Lung (tissue), 11 donors: ENCODE measurements at regions not wholly inside any gene's neighbourhood (a gene's known extent, or its start where the extent isn't known, plus 50 kb on each side); places are given as distances from the start of the nearest gene placed in this dataset.

Experiments used
- ATAC-seq: fragments of 200-7000 bp; cut with Tn5 transposase; one replicate; pipeline ENCODE4 v1.9.1; 2020; ENCODE audit warnings: moderate number of reproducible peaks; ENCODE audit not compliant: insufficient read depth, low FRiP score
- DNase-seq, 3 donors: peaks; one replicate each; pipeline ENCODE4 v3.0.0-alpha.2; 2013 to 2017
- H3K27ac ChIP-seq, 2 donors: one replicate each; pipeline ENCODE4 v1.5.1; 2013; ENCODE audit warnings: mild to moderate bottlenecking in 2 of 2, moderate library complexity in 2 of 2, control low read depth in 1 of 2, inconsistent platforms in 1 of 2, low read depth in 1 of 2, low read length in 1 of 2
- H3K27me3 ChIP-seq, 3 donors: one replicate each; pipeline ENCODE4 v1.5.1; 2013; ENCODE audit warnings: low read length in 2 of 3; ENCODE audit not compliant: control insufficient read depth in 3 of 3, insufficient read depth in 3 of 3
- H3K36me3 ChIP-seq, 4 donors: one replicate each; pipeline ENCODE4 v1.5.1; 2013; ENCODE audit warnings: low read length in 4 of 4, mild to moderate bottlenecking in 1 of 4, moderate library complexity in 1 of 4; ENCODE audit not compliant: control insufficient read depth in 4 of 4, insufficient read depth in 4 of 4
- H3K4me1 ChIP-seq, 5 donors: one replicate each; pipeline ENCODE4 v1.5.1; 2013; ENCODE audit warnings: low read length in 5 of 5, mild to moderate bottlenecking in 2 of 5, moderate library complexity in 1 of 5; ENCODE audit not compliant: control insufficient read depth in 5 of 5, insufficient read depth in 5 of 5
- H3K4me3 ChIP-seq: one replicate; pipeline ENCODE4 v1.5.1; 2013; ENCODE audit warnings: mild to moderate bottlenecking, control low read depth, moderate library complexity
- H3K9ac ChIP-seq, 2 donors: one replicate each; pipeline ENCODE4 v1.5.1; 2013; ENCODE audit warnings: low read length in 2 of 2, control low read depth in 1 of 2; ENCODE audit not compliant: insufficient read depth in 1 of 2
- H3K9me3 ChIP-seq, 4 donors: one replicate each; pipeline ENCODE4 v1.5.1; 2013; ENCODE audit warnings: low read length in 3 of 4, mild to moderate bottlenecking in 1 of 4, moderate library complexity in 1 of 4; ENCODE audit not compliant: control insufficient read depth in 4 of 4, insufficient read depth in 3 of 4
- CTCF ChIP-seq: IDR thresholded peaks from 2 replicates; pipeline ENCODE4 v1.5.1; 2012; ENCODE audit warnings: mild to moderate bottlenecking; ENCODE audit errors: control extremely low read depth, extremely low read depth
- WGBS, 2 donors: extraction: QIAGEN DNeasy Blood & Tissue Kit; methylation state at CpG; one replicate each; pipeline ENCODE4 v1.1.7; 2013; 5-methylcytosine and 5-hydroxymethylcytosine counted together
- donor health status: control.
- donor health status: control.
- donor health status: Bipolar disorder and iron deficiency.
- donor health status: healthy.
- donor health status: DM: yes; HTN: yes; CAD: no.

GRCh38 chr2:58569475-58570185 lies 328.5 kb upstream of the FANCL start:
- no peak overlapping the region for H3K4me3 ChIP-seq
- no peak overlapping the region for H3K9ac ChIP-seq
- WGBS, 2 donors = 42 to 62% methylated on average over 7 of the region's 7 CpGs
- TF ChIP-seq CTCF = no peak
- no peak overlapping the region for H3K27ac ChIP-seq
- H3K27me3 ChIP-seq = no peaks in the 10 kb centered on the region
- H3K4me1 ChIP-seq = no peaks in the 10 kb centered on the region
- DNase-seq (no peak), ATAC-seq (no peak)
- no peaks in the 10 kb centered on the region for H3K36me3 ChIP-seq
- no peaks in the 10 kb centered on the region for H3K9me3 ChIP-seq

DNA sequence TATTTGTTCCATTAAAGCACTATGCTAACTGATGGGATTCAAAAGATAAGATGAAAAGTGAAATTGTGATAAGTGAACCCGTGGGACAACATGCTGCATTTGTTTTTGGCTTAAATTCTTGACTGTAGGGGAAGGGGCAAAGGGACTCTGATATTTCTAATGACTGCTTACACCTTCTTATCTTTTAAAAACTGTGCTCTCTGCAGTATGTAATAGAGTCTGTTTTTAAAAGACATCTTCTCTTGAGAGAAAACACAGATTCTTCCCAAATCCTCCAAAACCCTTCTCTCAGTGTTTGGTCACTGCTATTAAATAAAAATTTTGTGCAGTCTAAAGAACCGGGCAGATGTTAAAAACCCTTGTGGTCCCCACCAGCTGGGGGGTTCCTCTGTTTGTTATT lies 327.8 kb upstream of the FANCL start:
- H3K4me3 ChIP-seq = no peak overlapping the region
- ATAC-seq (no peak), DNase-seq (peak in 2 of 3 donors; percentile 9 to 19)
- H3K9ac ChIP-seq = no peak overlapping the region
- WGBS, 2 donors = 70 to 71% methylated on average over 2 of the region's 2 CpGs
- no peak for TF ChIP-seq CTCF
- H3K4me1 ChIP-seq = no peaks in the 10 kb centered on the region
- H3K27ac ChIP-seq = no peak overlapping the region
- no peaks in the 10 kb centered on the region for H3K9me3 ChIP-seq
- no peaks in the 10 kb centered on the region for H3K27me3 ChIP-seq
- H3K36me3 ChIP-seq = no peaks in the 10 kb centered on the region

GRCh38 chr2:58562276-58562675 lies 321.2 kb upstream of the FANCL start:
- Histone ChIP-seq H3K27me3 (no peaks in the 10 kb centered on the region), H3K36me3 (no peaks in the 10 kb centered on the region), H3K9me3 (no peaks in the 10 kb centered on the region), H3K9ac (no peak overlapping the region), H3K4me1 (no peaks in the 10 kb centered on the region), H3K4me3 (no peak overlapping the region), H3K27ac (no peak overlapping the region)
- TF ChIP-seq CTCF = no peak
- DNase-seq (no peak), ATAC-seq (no peak)
- WGBS, 2 donors = 38 to 72% methylated on average over 2 of the region's 2 CpGs

- no peak overlapping the region for H3K27ac ChIP-seq
- TF ChIP-seq CTCF = no peak
- H3K9ac ChIP-seq = no peak overlapping the region
- 92 to 95% methylated on average over 3 of the region's 3 CpGs for WGBS, 2 donors
- no peaks in the 10 kb centered on the region for H3K4me1 ChIP-seq
- no peaks in the 10 kb centered on the region for H3K9me3 ChIP-seq
- no peak for DNase-seq
- no peak for ATAC-seq
- no peak overlapping the region for H3K4me3 ChIP-seq
- no peaks in the 10 kb centered on the region for H3K27me3 ChIP-seq
- no peaks in the 10 kb centered on the region for H3K36me3 ChIP-seq
Observed at GRCh38 chr2:58560531-58560930, 319.4 kb upstream of the FANCL start.
